HCT116 (cell line): ENCODE measurements at regions not wholly inside any gene's neighbourhood (a gene's known extent, or its start where the extent isn't known, plus 50 kb on each side); places are given as distances from the start of the nearest gene placed in this dataset.

Experiments
- ATAC-seq: fragments of 200-7000 bp; cut with Tn5 transposase; 2 replicates; pipeline ENCODE4 v1.9.1; 2020; ENCODE audit warnings: mild to moderate bottlenecking, moderate library complexity
- BruUV-seq: library from RNA; stranded (reverse); fragments of 400-500 nt; replicated peaks from 2 replicates; lab custom pipeline; 2021; lab: Mats Ljungman, UMichigan
- CTCF ChIA-PET: fragments of 300-600 bp; sonication (Branson Sonifier 250); formaldehyde crosslinking; loops from one replicate; lab custom pipeline; 2021; ENCODE audit warnings: antibody characterized with exemption; lab: Charles Lee
- POLR2A ChIA-PET: fragments of 300-600, 350-600 bp; sonication (Branson Sonifier 250); formaldehyde crosslinking; loops from one replicate; lab custom pipeline; 2021; ENCODE audit warnings: antibody characterized with exemption; lab: Charles Lee
- RAD21 ChIA-PET, 2 experiments: fragments of 300-600 bp; sonication (Branson Sonifier 250); formaldehyde crosslinking; loops; one replicate each; lab custom pipeline; 2023; ENCODE audit warnings: low total read pairs in 2 of 2; ENCODE audit not compliant: uncharacterized antibody in 2 of 2, unreplicated experiment in 2 of 2, low non-redundant PET in 1 of 2; lab: Charles Lee
- DNase-seq: peaks from one replicate; pipeline ENCODE4 v3.0.0-alpha.2; 2010; ENCODE audit warnings: low read depth, low spot score
- H2AFZ ChIP-seq: fragments of 200-600 bp; shearing (Covaris generic), sonication (generic); 2 replicates; pipeline ENCODE4 v1.6.1; 2017; ENCODE audit warnings: low read depth, mixed run types, mixed read lengths, antibody characterized with exemption, low read length; ENCODE audit not compliant: poor library complexity, severe bottlenecking
- H3K27ac ChIP-seq: 2 replicates; pipeline ENCODE4 v1.5.1; 2012; ENCODE audit warnings: low read depth, low read length
- H3K27me3 ChIP-seq: fragments of 200-600 bp; sonication (generic); 2 replicates; pipeline ENCODE4 v1.6.1; 2016; ENCODE audit warnings: mixed run types, low read length, mixed read lengths; ENCODE audit not compliant: insufficient read depth
- H3K36me3 ChIP-seq, 2 experiments: fragments of 200-500 bp in 1 of 2; fragments of 200-600 bp in 1 of 2; sonication (Bioruptor generic) in 1 of 2; sonication (generic) in 1 of 2; 2 replicates each; pipeline versions ENCODE4 v1.5.1 to v1.6.1; 2014 to 2016; ENCODE audit warnings: low read length in 2 of 2, inconsistent platforms in 1 of 2, mixed read lengths in 1 of 2, mixed run types in 1 of 2; ENCODE audit not compliant: insufficient read depth in 2 of 2, control insufficient read depth in 1 of 2
- H3K4me1 ChIP-seq, 2 experiments: fragments of 200-600 bp in 1 of 2; sonication (generic) in 1 of 2; 2 replicates each; pipeline versions ENCODE4 v1.5.1 to v1.6.1; 2012 to 2017; ENCODE audit warnings: low read length in 2 of 2, inconsistent platforms in 1 of 2, mild to moderate bottlenecking in 1 of 2, mixed read lengths in 1 of 2, mixed run types in 1 of 2, moderate library complexity in 1 of 2; ENCODE audit not compliant: insufficient read depth in 2 of 2, control insufficient read depth in 1 of 2
- H3K4me2 ChIP-seq: fragments of 200-600 bp; sonication (generic); 2 replicates; pipeline ENCODE4 v1.6.1; 2017; ENCODE audit warnings: mixed run types, low read length, mixed read lengths
- H3K4me3 ChIP-seq, 2 experiments: fragments of 200-600 bp in 1 of 2; sonication (generic) in 1 of 2; replicated peaks in 1 of 2; 2 replicates each; pipeline ENCODE4 v1.5.1; 2011 to 2016; ENCODE audit warnings: low read length in 2 of 2, control low read depth in 1 of 2, low read depth in 1 of 2, mild to moderate bottlenecking in 1 of 2, mixed read lengths in 1 of 2, mixed run types in 1 of 2
- H3K79me2 ChIP-seq: fragments of 200-600 bp; sonication (generic); 2 replicates; pipeline ENCODE4 v1.6.1; 2017; ENCODE audit warnings: mild to moderate bottlenecking, mixed run types, low read length, moderate library complexity, mixed read lengths; ENCODE audit not compliant: insufficient read depth
- H3K9ac ChIP-seq: fragments of 200-600 bp; sonication (generic); 2 replicates; pipeline ENCODE4 v1.6.1; 2016; ENCODE audit warnings: low read length, mixed read lengths
- H3K9me2 ChIP-seq: fragments of 200-600 bp; sonication (generic), shearing (Covaris generic); 2 replicates; pipeline ENCODE4 v1.6.1; 2017; ENCODE audit warnings: mixed run types, mild to moderate bottlenecking, moderate library complexity; ENCODE audit not compliant: insufficient read depth
- H3K9me3 ChIP-seq, 2 experiments: fragments of 200-500 bp in 1 of 2; fragments of 200-600 bp in 1 of 2; sonication (Bioruptor generic) in 1 of 2; sonication (generic) in 1 of 2; 2 replicates each; pipeline ENCODE4 v1.6.1; 2014 to 2017; ENCODE audit warnings: low read length in 2 of 2, mixed read lengths in 2 of 2, inconsistent platforms in 1 of 2, low read depth in 1 of 2, mild to moderate bottlenecking in 1 of 2, mixed run types in 1 of 2, moderate library complexity in 1 of 2; ENCODE audit not compliant: control insufficient read depth in 1 of 2, insufficient read depth in 1 of 2
- H4K20me1 ChIP-seq: fragments of 200-600 bp; sonication (generic), shearing (Covaris generic); 2 replicates; pipeline ENCODE4 v1.6.1; 2017; ENCODE audit warnings: mixed run types, mild to moderate bottlenecking, moderate library complexity; ENCODE audit not compliant: insufficient read depth
- CBX3 ChIP-seq: IDR thresholded peaks from 2 replicates; pipeline ENCODE4 v1.6.1; 2012; ENCODE audit warnings: low read depth
- CEBPB ChIP-seq: IDR thresholded peaks from 2 replicates; pipeline ENCODE4 v1.6.1; 2012; ENCODE audit warnings: low read depth
- CTCF ChIP-seq, 3 experiments: fragments of 200-600 bp in 1 of 3; sonication (generic) in 1 of 3; IDR thresholded peaks in 2 of 3; conservative IDR thresholded peaks in 1 of 3; 2 replicates each; pipeline ENCODE4 v1.5.1; 2012 to 2017; ENCODE audit warnings: low read depth in 2 of 3, low read length in 2 of 3, antibody characterized with exemption in 1 of 3, borderline replicate concordance in 1 of 3, control low read depth in 1 of 3, mild to moderate bottlenecking in 1 of 3, mixed read lengths in 1 of 3, mixed run types in 1 of 3, moderate library complexity in 1 of 3; ENCODE audit not compliant: insufficient read depth in 1 of 3
- EGR1 ChIP-seq: IDR thresholded peaks from 2 replicates; pipeline ENCODE4 v1.6.1; 2012; ENCODE audit warnings: low read depth
- ELF1 ChIP-seq: IDR thresholded peaks from 2 replicates; pipeline ENCODE4 v1.6.1; 2012; ENCODE audit warnings: low read depth, borderline replicate concordance
- EZH2 ChIP-seq: fragments of 200-600 bp; sonication (generic); IDR thresholded peaks from 2 replicates; pipeline ENCODE4 v1.6.1; 2017; ENCODE audit warnings: antibody characterized with exemption, mixed run types
- EZH2phosphoT487 ChIP-seq: fragments of 200-600 bp; IDR thresholded peaks from 2 replicates; pipeline ENCODE4 v1.6.1; 2018; ENCODE audit warnings: antibody characterized with exemption, borderline replicate concordance
- FOSL1 ChIP-seq: IDR thresholded peaks from 2 replicates; pipeline ENCODE4 v1.6.1; 2012; ENCODE audit warnings: low read depth
- JUND ChIP-seq: IDR thresholded peaks from 2 replicates; pipeline ENCODE4 v1.6.1; 2012
- MAX ChIP-seq: IDR thresholded peaks from 2 replicates; pipeline ENCODE4 v1.6.1; 2012
- POLR2AphosphoS5 ChIP-seq: IDR thresholded peaks from 2 replicates; pipeline ENCODE4 v1.6.1; 2011; ENCODE audit warnings: mild to moderate bottlenecking, low read depth, low read length, moderate library complexity
- RAD21 ChIP-seq: IDR thresholded peaks from 2 replicates; pipeline ENCODE4 v1.6.1; 2012; ENCODE audit warnings: low read depth, mild to moderate bottlenecking
- REST ChIP-seq: IDR thresholded peaks from 2 replicates; pipeline ENCODE4 v1.6.1; 2012; ENCODE audit warnings: low read depth
- SIN3A ChIP-seq: IDR thresholded peaks from 2 replicates; pipeline ENCODE4 v1.6.1; 2012; ENCODE audit warnings: low read depth
- SP1 ChIP-seq: IDR thresholded peaks from 2 replicates; pipeline ENCODE4 v1.6.1; 2012; ENCODE audit warnings: low read depth
- SRF ChIP-seq: IDR thresholded peaks from 2 replicates; pipeline ENCODE4 v1.6.1; 2012; ENCODE audit warnings: low read depth
- TCF7L2 ChIP-seq: IDR thresholded peaks from 2 replicates; pipeline ENCODE4 v1.7.0; 2011; ENCODE audit warnings: borderline replicate concordance, inconsistent platforms; ENCODE audit not compliant: insufficient read depth, insufficient read length; ENCODE audit errors: extremely low read depth
- ZBTB33 ChIP-seq: IDR thresholded peaks from 2 replicates; pipeline ENCODE4 v1.6.1; 2011; ENCODE audit warnings: mild to moderate bottlenecking, low read length, moderate library complexity; ENCODE audit not compliant: insufficient replicate concordance; ENCODE audit errors: extremely low read depth
- ZFX ChIP-seq: fragments of 450-650 bp; IDR thresholded peaks from 2 replicates; pipeline ENCODE4 v1.6.1; 2017
- ZNF274 ChIP-seq: fragments of 200-500 bp; sonication (Bioruptor generic); IDR thresholded peaks from 2 replicates; pipeline ENCODE4 v1.6.1; 2014; ENCODE audit warnings: mild to moderate bottlenecking, low read depth, low read length, inconsistent platforms
- intact Hi-C: fragments of 100-400 bp; cut with micrococcal nuclease; formaldehyde crosslinking; loops from 2 replicates; pipeline ENCODE4 v1.10.0; 2022

- TF ChIP-seq CTCF (IDR thresholded peaks at IDR 0.05 in 2 of 3, conservative IDR thresholded peaks at IDR 0.05 in 1 of 3; ENCODE audit: borderline replicate concordance in 1 of 3, insufficient read depth in 1 of 3, low read depth in 2 of 3, low read length in 2 of 3) (no peak), RAD21 (no peak), SIN3A (no peak), POLR2AphosphoS5 (no peak), FOSL1 (no peak)
Measured at GRCh38 chr21:35351434-35351833, 302.3 kb upstream of the RUNX1 start (continued).

GRCh38 chr21:35350965-35351364, 301.9 kb upstream of the RUNX1 start:
- intact Hi-C loops, result no loop called here
- RAD21 ChIA-PET, result no interaction called here
- Histone ChIP-seq H3K9me2 (no peaks in the 10 kb centered on the region), H3K27ac (no peak overlapping the region), H3K4me1 (no peaks in the 10 kb centered on the region), H3K9me3 (no peaks in the 10 kb centered on the region), H3K36me3 (no peaks in the 10 kb centered on the region), H4K20me1 (no peaks in the 10 kb centered on the region), H3K4me3 (no peak overlapping the region), H3K27me3 (no peaks in the 10 kb centered on the region), H3K9ac (no peak overlapping the region), H3K4me2 (no peak overlapping the region), H2AFZ (peak overlapping the region; percentile 5), H3K79me2 (no peaks in the 10 kb centered on the region)
- ATAC-seq (no peak), DNase-seq (no peak)
- no TSS peak for BruUV-seq
- POLR2A ChIA-PET, result no interaction called here
- CTCF ChIA-PET, result no interaction called here
- no peak for TF ChIP-seq SRF
- TF ChIP-seq CBX3, result no peak
- no peak for TF ChIP-seq SP1
- no peak for TF ChIP-seq RAD21
- TF ChIP-seq SIN3A, result no peak
- no peak for TF ChIP-seq POLR2AphosphoS5
- TF ChIP-seq TCF7L2, result no peak
- no peak for TF ChIP-seq MAX
- no peak for TF ChIP-seq JUND
- TF ChIP-seq EZH2phosphoT487, result no peak
- TF ChIP-seq ZBTB33, result no peak
- no peak for TF ChIP-seq CEBPB
- no peak for TF ChIP-seq REST
- TF ChIP-seq EGR1, result no peak
- no peak for TF ChIP-seq ZNF274
- no peak for TF ChIP-seq ELF1
- no peak for TF ChIP-seq ZFX
- no peak for TF ChIP-seq EZH2
